ENCODE measurements at regions not wholly inside any gene's neighbourhood (a gene's known extent, or its start where the extent isn't known, plus 50 kb on each side); places are given as distances from the start of the nearest gene placed in this dataset.

- DNase-seq (ENCODE audit: low spot score) (no peak), ATAC-seq (ENCODE audit: low FRiP score) (no peak)
- TF ChIP-seq CTCF (IDR thresholded peaks at IDR 0.05): no peak
Observed at GRCh38 chr6:109230453-109230852, 135.1 kb downstream of the CEP57L1 start.

GRCh38 chr6:109229536-109229935, 134.2 kb downstream of the CEP57L1 start:
- TF ChIP-seq CTCF (IDR thresholded peaks at IDR 0.05): no peak
- DNase-seq (ENCODE audit: low spot score): no peak
- no peak for ATAC-seq (ENCODE audit: low FRiP score)

DNA sequence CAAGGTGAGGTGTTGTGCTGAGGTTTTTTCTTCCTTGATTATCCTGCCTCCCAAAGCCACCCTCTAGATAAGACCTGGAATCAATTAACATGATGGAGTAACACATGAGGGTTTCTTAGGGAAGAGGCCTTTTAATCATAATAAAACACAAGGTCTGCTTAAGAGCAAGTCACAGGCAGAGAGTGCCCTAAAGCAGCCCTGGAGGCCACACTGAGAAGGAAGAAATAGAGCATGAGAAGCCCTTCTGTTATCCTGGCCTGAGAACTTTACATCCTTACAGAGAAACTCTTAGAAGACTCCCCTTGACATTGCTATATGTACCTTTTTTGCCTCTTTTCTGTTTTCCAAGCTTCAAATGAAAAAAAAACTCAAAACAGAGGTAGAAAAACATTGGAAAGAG, 132.3 kb downstream of the CEP57L1 start:
- ATAC-seq (ENCODE audit: low FRiP score) (no peak), DNase-seq (ENCODE audit: low spot score) (no peak)
- TF ChIP-seq CTCF (IDR thresholded peaks at IDR 0.05): no peak

- TF ChIP-seq CTCF (IDR thresholded peaks at IDR 0.05): no peak
- ATAC-seq (ENCODE audit: low FRiP score): no peak
- no peak for DNase-seq (ENCODE audit: low spot score)
Observed at GRCh38 chr6:109226353-109226752, 131.0 kb downstream of the CEP57L1 start.

- no peak for TF ChIP-seq CTCF (IDR thresholded peaks at IDR 0.05)
- no peak for DNase-seq (ENCODE audit: low spot score)
- ATAC-seq (ENCODE audit: low FRiP score): no peak
Observed at GRCh38 chr6:109225946-109226345, 130.6 kb downstream of the CEP57L1 start.

DNA sequence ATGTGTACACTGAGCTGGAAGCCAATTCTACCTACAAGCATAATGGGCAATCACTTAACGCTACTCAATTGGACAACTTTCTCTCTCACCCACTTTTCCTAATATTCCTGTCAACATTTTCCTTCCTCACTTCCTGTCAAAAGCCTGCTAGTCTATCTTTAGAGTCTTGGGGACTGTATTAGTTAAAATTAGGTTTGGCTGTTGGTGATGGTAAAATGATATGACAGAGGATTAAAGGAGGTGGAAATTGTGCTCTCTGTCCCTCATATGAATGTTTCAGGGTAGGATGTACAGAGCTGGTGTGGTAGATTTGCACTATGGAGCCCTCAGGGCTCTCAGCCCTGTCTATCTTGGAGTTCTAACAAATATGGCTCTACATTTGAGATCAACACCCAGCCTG, 129.7 kb downstream of the CEP57L1 start:
- no peak for TF ChIP-seq CTCF (IDR thresholded peaks at IDR 0.05)
- ATAC-seq (ENCODE audit: low FRiP score) (no peak), DNase-seq (ENCODE audit: low spot score) (no peak)

- no peak for TF ChIP-seq CTCF (IDR thresholded peaks at IDR 0.05)
- ATAC-seq (ENCODE audit: low FRiP score): no peak
- no peak for DNase-seq (ENCODE audit: low spot score)
Observed at GRCh38 chr6:109224107-109224875, 129.0 kb downstream of the CEP57L1 start.
